CD1c-positive myeloid dendritic cell (primary cell): ENCODE measurements at regions not wholly inside any gene's neighbourhood (a gene's known extent, or its start where the extent isn't known, plus 50 kb on each side); places are given as distances from the start of the nearest gene placed in this dataset.
A peak's percentile ranks its signal among the peaks of the same experiment; 100 is the strongest.
"Not testable (repeated sequence)": the region's sequence is repeated elsewhere in the genome, so short reads cannot be mapped to it uniquely, and the experiment has no call there.

Source experiments
- DNase-seq: peaks from one replicate; pipeline ENCODE4 v3.0.0-alpha.2; 2016; ENCODE audit errors: extremely low spot score

- DNase-seq: not testable (repeated sequence)
These were observed 65.7 kb upstream of the DCD start for GRCh38 chr12:54713876-54714275.

GRCh38 chr12:54711669-54712068, 63.5 kb upstream of the DCD start:
- DNase-seq: no peak

- peak; percentile 83 for DNase-seq
These were observed 60.7 kb upstream of the DCD start for GRCh38 chr12:54708826-54709225.

GRCh38 chr12:54704202-54704601, 56.0 kb upstream of the DCD start:
- DNase-seq: peak; percentile 72

- peak; percentile 74 for DNase-seq
These were observed 53.9 kb upstream of the DCD start for GRCh38 chr12:54701940-54702592.

GRCh38 chr12:54700849-54701248, 52.7 kb upstream of the DCD start:
- no peak for DNase-seq

- no peak for DNase-seq
These were observed 52.1 kb upstream of the DCD start for GRCh38 chr12:54700301-54700700.
